ENCODE measurements at regions not wholly inside any gene's neighbourhood (a gene's known extent, or its start where the extent isn't known, plus 50 kb on each side); places are given as distances from the start of the nearest gene placed in this dataset.
A peak's percentile ranks its signal among the peaks of the same experiment; 100 is the strongest.

DNA sequence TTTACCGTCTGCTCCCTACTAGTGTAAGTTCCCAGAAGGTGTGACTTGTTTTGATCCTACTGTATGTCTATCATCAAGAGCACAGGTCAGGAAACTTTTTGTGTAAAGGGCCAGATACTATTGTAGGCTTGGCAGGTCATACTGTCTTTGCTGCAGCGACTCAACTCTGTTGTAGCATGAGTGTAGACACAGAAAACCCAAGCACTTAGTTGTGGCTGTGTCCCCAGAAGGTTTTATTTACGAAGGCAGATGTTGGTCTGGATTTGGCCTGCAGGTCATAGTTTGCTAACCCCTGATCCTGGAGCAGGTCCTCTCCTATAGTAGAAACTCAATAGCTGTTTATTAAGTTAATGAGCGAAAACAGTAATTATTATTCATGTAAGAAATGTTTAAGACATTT lies 365.9 kb upstream of the B3GALT2 start:
- DNase-seq (ENCODE audit: low read depth) = no peak

DNA sequence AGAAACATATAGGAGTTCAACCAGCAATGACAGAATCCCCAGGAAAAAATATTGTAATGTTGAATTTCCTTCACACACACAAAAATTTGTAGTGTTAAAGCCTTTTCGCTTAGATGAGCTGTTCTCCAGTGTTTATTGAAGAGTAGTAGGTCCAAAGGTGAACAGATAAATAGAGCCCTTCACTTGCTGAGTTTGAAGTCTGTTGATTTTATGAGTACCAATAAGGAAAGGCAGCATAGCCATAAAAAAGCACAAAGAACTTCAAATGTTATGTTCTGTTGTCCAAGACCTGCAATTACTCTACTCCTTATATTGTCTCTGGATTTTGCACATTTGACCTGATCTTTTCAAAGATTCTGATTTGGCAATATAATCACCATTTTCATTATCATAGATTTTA lies 362.7 kb upstream of the B3GALT2 start:
- DNase-seq (ENCODE audit: low read depth) = no peak

DNA sequence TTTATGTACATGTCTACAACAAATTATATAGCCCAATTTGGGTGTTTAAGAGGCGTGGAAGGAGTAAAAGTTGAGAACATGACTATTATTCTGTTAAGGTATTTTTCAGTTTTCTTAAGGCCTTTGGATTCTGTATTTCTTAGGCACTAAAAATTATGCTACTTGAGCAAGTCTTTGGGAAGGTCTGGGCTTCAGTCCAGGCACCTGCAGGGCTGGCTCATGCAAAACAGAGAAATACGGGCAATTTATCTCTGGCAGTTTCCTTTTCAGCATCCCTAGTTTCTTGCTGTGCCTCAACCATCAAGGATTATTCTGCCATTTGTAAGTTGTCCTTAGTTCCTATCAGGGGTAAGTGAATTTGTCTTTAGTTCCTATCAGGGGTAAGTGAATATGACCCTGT lies 358.8 kb upstream of the B3GALT2 start:
- no peak for DNase-seq (ENCODE audit: low read depth)

DNA sequence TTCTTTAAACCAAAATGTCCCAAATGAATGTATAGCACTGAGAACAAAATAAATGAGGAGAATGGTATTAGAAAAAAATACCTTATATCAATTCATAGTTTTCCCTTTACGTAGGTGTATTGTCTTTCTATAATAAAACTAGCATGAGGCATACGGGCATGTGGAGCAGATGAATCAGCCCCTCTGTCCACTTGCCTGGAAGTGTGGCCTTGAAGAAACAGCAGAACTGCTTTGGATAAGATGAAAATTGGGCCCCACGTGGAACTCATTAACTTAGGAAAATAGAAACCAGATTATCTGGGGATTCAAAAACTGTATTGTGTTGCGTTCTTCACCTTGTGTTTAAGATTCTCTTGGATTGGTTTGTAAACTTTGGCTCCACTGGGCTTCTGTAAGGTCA lies 356.8 kb upstream of the B3GALT2 start:
- no peak for DNase-seq (ENCODE audit: low read depth)

DNA sequence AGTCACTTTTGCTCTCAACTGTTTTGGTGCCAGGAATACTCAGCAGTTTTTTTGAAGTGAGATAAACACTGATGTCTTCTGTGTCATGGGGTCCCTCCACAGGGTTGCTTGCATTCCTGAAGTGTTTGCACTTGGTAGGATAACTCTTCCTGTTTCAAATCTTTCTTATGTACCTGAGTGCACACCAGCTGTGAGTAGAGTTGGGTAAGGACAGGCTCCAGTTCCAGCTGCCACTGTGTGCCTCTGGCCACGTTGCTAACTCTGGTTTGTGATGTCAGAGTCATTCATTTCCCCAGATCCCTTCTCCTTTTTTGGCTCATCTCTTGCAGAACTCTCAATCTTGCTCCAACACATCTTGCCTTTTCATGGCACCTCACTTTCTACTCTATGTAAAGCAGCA lies 356.3 kb upstream of the B3GALT2 start:
- DNase-seq (ENCODE audit: low read depth) = no peak

DNA sequence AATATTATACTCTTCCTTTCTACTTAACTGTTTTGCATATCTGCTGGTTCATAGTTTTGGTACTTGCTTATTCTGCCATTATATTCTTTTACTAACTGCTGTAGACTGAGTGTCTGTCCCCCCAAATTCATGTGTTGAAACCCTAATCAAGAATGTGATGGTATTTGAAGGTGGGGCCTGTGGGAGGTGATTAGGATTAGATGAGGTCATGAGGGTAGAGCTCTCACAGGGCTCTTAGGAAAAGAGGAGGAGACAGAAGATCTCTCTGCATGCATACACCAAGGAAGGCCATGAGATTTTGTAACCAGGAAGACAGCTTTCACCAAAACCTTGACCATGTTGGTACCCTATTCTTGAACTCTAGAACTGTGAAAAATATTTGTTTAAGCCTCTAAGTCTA lies 354.1 kb upstream of the B3GALT2 start:
- no peak for DNase-seq (ENCODE audit: low read depth)

DNA sequence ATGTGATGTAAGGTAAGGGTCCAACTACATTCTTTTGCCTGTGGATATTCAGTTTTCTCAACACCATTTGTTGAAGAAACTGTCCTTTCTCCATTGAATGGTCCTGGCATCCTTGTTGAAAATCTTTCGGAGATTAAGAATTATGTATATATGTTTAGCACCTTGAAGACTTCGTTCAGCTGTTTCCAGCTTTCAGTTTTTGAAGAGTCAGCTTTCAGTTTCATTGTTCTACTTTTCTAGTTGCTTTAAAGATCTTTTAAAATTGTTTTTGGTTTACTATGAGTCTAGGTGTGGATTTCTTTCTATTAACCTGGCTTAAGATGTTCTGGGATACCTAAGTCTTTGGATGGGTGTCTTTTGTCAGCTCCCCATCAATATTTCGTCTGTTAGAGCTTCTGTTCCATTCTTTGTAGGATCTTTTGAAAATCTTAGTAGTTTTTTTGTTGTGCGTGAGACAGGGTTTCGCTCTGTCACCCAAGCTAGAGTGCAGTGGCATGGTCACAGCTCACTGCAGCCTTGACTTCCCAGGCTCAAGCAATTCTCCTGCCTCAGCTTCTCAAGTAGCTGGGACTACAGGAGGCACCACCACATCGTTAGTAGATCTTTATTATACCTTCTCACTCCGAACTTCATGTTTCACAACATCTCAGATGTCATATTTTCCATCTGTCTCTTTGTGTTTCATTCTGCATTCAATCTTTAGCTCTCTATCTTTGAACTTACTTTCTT lies 353.5 kb upstream of the B3GALT2 start:
- DNase-seq (ENCODE audit: low read depth) = no peak

DNA sequence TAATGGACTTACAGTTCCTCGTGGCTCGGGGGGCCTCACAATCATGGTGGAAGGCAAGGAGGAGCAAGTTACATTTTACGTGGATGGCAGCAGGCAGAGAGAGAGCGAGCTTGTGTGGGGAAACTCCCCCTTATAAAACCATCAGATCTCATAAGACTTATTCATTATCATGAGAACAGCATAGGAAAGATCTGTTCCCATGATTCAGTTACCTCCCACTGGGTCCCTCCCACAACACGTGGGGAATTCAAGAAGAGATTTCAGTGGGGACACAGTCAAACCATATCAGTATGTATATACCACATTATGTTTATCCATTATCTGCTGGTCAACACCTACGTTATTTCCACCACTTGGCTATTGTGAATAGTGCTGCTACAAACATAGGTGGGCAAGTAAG lies 352.3 kb upstream of the B3GALT2 start:
- no peak for DNase-seq (ENCODE audit: low read depth)

DNA sequence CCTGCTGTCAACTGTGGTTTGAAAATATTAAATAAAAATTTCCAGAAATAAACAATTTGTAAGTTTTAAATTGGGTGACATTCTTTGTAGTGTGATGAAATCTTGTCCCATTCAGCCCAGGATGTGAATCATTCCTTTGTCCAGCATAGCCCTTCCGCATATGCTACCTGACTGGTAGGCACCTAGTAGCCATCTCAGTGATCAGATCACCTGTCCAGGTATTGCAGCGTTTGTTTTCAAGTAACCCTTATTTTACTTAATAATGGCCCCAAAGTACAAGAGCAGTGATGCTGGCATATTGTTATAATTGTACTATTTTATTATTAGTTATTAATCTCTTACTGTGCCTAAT lies 351.6 kb upstream of the B3GALT2 start:
- DNase-seq (ENCODE audit: low read depth) = no peak

DNA sequence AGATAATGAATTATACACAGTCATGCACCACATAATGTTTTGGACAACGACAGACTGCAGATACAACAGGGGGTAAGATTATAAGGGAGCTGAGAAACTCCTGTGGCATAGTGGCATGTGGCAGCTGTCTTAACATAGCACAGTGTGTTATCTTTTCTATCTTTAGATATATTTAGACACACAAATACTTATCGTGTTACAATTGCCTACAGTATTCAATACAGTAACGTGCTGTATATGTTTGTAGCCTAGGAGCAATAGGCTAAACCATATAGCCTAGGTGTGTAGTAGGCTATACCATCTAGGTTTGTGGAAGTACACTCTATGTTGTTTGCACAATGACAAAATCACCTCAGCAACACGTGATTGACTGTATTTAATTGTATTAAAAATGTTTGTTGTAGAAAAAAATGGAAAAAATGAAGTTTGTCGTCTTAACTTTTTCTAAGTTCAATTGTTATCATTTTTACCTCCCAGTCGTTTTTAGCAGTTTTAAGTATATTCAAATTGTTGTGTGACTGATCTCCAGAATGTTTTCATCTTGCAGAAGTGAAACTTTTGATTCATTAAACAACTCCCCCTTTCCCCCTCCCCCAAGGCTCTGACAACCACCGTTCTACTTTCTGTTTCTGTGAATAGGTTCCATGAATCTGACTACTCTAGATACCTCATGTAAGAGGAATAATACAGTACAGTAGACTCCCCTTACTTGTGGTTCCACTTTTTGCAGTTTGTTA lies 351.0 kb upstream of the B3GALT2 start:
- peak; percentile 11 for DNase-seq (ENCODE audit: low read depth)

DNA sequence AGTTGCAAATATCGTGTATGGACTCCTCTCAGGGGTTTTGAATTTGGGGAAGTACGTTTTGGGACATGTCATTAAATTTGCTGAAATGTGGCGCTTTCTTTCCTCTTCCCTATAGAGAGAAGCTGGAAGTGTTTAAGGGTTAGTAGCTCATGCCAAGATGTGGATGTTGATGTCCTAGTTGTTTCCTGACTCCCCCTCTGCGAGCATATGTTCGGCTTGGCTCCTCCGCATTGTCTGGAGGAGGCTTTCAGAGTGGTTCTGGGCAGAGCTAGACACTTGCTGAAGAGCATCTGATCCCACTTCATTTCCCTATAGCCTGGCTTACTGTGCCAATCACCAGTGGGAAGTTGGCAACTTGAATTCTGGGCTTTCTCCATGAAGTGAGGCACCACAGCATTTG lies 347.4 kb upstream of the B3GALT2 start:
- DNase-seq (ENCODE audit: low read depth) = no peak

DNA sequence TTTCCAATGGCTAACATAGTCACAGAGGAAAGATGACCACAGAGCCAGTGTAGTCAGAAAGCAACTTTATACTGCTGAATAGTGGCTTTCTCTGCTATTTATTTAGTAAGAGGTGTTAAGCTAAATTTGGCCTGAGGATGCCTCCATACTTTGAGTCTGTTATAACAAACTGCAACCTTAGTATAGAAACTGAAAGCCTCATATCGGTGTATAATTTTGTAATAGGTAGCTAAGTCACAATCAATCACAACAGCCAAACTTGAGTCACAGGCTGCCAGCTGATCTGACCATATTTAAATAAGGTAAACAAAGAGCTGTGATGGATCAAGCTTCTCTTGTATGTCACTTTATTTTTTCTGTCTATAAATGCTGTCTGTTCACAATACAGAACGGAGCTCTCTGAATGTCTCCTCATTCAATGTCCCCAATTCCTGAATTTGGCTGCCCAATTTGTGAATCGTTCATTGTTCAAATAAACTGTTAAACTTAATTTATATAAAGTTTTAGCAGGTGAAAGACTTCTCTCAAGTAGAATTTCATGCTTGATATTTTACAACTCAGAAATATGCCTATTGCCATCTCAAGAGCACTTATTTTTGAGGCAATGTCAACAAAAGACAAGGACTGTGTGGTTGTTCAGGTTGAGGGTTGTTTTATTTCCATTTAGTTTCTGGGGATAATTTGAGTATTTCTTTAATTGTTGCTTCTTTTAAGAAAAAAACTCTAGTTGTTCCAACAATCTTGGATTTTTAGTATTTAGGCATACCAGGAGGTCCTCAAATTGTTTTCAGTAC lies 339.7 kb upstream of the B3GALT2 start:
- DNase-seq (ENCODE audit: low read depth) = no peak

DNA sequence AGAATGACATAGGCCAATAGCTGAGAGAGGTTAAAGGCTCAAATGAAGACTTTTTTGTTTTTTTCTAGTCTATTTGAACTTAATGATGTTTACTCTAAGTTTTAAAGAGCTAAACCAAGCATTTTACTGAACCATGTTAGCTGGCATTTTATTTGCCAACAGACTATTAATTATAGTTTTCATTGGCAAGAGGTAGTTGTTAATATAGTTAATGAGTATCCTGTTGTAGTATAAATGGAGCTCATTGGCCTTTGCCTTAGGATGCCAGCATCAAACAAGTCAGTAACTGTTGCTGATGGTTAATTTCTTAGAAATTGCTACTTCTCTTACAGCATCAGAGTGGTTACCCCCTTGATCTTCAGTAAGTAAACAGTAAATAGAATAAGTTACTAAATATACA lies 339.0 kb upstream of the B3GALT2 start:
- no peak for DNase-seq (ENCODE audit: low read depth)

DNA sequence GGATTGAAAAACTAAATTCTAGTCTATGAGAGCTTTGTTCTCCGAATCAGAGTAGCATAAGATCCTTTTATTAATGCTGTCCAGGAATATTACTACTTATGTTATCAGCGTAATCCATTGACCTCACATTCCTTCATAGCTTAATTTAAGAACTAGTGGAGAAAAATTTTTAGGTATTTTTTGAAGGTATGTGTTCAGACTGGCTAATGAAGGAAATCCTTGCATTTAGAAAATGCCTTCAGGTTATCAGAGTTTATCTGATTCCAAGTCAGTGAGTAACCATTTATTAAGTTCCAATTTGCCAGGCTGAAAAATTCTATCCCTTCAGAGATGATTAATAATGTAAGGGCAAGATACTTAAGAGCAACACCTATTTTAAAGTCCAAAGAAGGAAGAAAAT lies 338.2 kb upstream of the B3GALT2 start:
- no peak for DNase-seq (ENCODE audit: low read depth)

DNA sequence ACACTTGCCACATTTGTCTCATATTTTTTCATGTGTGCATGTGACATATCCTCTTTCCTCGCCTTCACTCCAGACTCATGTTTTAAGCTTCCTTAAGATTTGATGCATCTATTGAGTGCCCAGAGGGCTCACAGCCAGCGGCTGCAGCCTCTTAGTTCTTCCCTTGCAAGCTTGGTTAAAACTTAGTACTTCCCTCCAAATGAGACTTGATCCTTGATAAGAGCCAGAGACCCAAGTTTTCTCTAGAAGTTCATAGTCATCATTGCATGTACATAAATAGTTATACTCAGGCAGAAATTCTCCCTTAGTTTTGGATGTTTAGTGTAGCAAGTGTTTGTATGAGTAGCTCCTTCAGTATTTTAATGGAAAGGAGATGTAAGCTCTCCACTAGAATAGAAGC lies 337.6 kb upstream of the B3GALT2 start:
- no peak for DNase-seq (ENCODE audit: low read depth)

DNA sequence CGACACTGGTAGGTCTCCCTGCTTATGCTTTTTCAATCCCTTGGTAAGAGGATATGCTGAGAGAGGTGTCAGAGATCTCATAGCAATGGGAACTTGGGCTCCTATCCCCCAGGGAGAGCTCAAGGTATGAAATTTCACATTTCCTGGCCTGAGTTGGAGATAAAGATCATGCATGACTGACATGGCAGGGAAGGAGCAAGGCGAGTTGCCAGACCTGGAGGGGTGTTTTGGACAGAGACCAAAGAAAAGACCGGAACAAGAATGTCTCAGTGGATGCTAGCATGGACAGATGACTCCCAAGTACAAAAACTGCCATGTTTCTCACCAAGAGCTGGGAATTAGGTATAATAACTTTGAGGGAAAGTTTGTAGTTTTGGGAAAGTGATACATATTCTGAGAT lies 334.1 kb upstream of the B3GALT2 start:
- DNase-seq (ENCODE audit: low read depth) = no peak

DNA sequence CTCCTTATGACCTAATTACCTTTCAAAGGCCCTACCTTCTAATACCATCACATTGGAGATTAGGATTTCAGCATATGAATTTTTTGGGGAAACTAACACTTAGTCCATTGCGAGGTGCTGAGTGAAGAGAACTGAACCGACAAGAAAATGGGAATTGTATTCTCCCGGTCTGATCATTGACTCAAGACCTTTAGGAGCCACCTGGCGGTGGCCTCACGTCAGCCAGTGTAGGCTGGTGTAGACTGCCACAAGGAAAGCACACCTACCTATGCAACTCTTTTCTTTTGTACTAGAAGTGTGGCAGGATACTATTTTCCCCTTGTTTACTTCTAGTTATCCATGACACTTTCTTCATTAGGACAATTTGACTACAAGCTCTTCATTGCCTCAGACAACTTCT lies 333.5 kb upstream of the B3GALT2 start:
- no peak for DNase-seq (ENCODE audit: low read depth)

DNA sequence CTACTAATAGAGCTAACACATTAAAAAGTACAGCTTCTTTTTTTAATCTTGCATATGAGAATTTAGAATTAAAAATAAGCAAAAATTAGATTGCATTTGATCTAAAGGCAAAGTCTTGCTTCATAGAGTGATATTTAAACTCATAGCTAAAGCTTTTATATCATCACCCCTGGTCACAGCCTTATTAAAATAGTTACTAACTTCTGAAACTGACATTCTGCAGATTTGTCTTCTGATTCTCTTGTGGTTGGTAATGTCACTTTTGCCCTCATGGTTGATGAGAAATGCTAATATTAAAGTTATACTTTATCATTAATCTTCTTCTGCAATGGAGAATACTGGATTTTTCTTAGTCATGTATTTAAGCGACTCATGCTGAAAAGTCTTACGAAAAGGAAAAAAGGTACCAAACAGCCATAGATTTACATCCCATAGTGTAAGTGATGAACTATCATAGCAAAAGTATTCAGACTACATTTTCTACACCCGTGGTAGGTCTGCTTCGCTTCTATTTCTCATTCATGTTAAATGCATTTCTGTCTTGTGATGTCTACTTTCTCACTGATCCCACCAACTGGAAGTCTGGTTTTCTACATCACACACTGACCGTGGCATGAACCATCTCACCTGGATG lies 330.5 kb upstream of the B3GALT2 start:
- DNase-seq (ENCODE audit: low read depth) = no peak

DNA sequence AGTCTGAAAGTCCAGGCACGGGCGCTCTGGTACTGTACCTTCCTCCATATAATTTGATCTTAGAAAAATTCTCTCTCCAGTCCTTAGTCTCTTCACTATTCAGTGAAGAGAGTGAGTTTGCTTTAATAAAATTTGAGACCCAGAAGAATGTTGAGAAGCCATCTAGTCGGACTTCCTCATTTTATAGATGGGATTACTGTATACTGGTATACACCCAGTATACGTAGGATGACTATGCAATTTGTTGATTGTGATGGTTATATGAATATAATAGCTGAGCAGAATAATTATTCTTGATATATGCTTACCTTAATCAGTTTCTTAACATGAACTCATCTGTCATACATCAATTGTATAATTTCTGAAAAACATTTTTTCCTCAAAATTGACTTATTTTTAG lies 328.0 kb upstream of the B3GALT2 start:
- DNase-seq (ENCODE audit: low read depth) = no peak

DNA sequence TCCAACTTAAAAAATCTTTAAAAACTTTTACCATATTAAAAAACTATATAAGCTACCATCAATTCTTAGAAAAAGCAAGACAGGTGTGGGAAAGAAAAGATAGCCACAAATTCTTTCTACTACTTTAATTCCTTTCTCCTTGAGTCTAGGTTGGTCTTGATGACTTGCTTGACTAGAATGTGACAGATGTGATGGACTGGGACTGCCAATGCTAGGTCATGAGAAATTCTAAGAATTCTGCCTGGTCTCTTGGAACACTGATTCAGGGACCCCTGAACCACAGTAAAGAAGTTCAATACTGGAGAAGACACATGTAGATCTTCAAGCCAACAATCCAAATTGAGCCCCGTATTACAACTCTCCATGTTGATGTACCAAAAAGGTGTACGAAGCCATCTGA lies 326.6 kb upstream of the B3GALT2 start:
- DNase-seq (ENCODE audit: low read depth) = no peak

DNA sequence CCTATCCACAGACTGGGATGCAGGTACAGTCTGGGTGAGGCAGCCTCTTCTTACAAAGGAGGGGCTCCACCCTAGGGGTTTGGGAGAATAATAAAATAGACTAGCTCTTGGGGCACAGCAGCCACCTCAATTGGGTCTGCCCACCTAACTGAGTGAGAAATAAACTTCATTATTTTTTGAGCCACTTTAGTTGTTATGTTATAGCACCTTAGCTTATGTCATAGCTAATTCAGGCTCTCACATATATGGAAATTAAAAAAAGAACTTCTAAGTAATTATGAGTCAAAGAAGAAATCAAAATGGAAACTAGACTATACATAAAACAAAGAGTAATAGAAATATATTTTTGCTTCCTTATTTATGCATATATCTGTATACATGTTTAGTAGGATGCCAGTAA lies 318.5 kb upstream of the B3GALT2 start:
- no peak for DNase-seq (ENCODE audit: low read depth)

DNA sequence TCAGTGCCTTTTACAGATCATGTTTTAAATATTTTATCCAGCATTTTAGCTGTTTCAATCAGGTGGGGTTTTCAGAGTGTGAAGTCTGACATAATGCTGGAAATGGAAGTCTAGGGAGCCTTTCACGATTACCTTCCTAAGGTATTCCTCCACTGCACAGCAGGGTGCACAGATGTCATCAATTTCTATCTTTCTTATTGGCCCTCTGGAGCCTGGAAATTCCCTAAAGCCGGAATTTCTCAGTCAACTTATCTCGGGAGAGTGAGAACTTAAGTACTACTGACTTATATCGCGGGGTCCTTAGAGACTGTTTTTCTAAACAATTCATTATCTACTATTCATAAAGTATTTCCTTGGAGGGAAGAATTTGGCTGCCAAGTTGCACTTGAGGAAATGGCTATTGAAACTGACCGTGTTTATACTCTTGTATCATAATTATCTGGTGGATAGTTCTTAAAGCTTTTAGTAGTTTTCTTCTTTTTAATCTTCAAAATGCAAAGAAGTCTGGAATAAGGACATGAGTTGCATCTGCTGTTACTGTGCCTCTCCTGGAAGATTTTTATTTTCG lies 311.8 kb upstream of the B3GALT2 start:
- DNase-seq (ENCODE audit: low read depth) = no peak

Measured in activated T-cell treated with anti-CD3 and anti-CD28 coated beads for 1 hour (primary cell).